SK-N-MC (cell line): ENCODE measurements at regions not wholly inside any gene's neighbourhood (a gene's known extent, or its start where the extent isn't known, plus 50 kb on each side); places are given as distances from the start of the nearest gene placed in this dataset.

Experiments
- DNase-seq: peaks from one replicate; pipeline ENCODE4 v3.0.0-alpha.2; 2011; ENCODE audit warnings: low read depth, low spot score
- H3K27ac ChIP-seq: fragments of 200-600 bp; sonication (generic); 2 replicates; pipeline ENCODE4 v1.5.1; 2016; ENCODE audit warnings: mixed run types
- H3K36me3 ChIP-seq: fragments of 200-600 bp; sonication (generic); 2 replicates; pipeline ENCODE4 v1.6.1; 2017; ENCODE audit warnings: antibody characterized with exemption, low read length, mixed read lengths; ENCODE audit not compliant: insufficient read depth
- H3K4me3 ChIP-seq: fragments of 200-600 bp; sonication (generic); 2 replicates; pipeline ENCODE4 v1.5.1; 2016
- H3K9ac ChIP-seq: fragments of 200-600 bp; sonication (generic); 2 replicates; pipeline ENCODE4 v1.8.0; 2017; ENCODE audit warnings: mixed run types, mixed read lengths; ENCODE audit not compliant: insufficient read length
- H3K9me3 ChIP-seq: fragments of 200-600 bp; sonication (generic); 2 replicates; pipeline ENCODE4 v1.6.1; 2017; ENCODE audit warnings: low read depth, mild to moderate bottlenecking, antibody characterized with exemption, low read length, moderate library complexity, mixed read lengths
- EZH2 ChIP-seq: fragments of 200-600 bp; sonication (generic); IDR thresholded peaks from one replicate; pipeline ENCODE4 v1.6.1; 2017; ENCODE audit warnings: antibody characterized with exemption
- FOXP2 ChIP-seq: optimal IDR thresholded peaks from 2 replicates; pipeline ENCODE3; 2011; ENCODE audit warnings: mild to moderate bottlenecking, moderate library complexity; ENCODE audit not compliant: insufficient read depth; ENCODE audit errors: extremely low read length, control extremely low read depth
- POLR2AphosphoS5 ChIP-seq: IDR thresholded peaks from 2 replicates; pipeline ENCODE4 v1.6.1; 2012; ENCODE audit warnings: mild to moderate bottlenecking, low read depth, low read length, borderline replicate concordance

- Histone ChIP-seq H3K9ac (no peak overlapping the region), H3K36me3 (no peaks in the 10 kb centered on the region), H3K9me3 (no peaks in the 10 kb centered on the region), H3K4me3 (no peak overlapping the region), H3K27ac (no peak overlapping the region)
- no peak for DNase-seq
- TF ChIP-seq EZH2 (no peak), FOXP2 (no peak), POLR2AphosphoS5 (no peak)
Observed at GRCh38 chr19:31181535-31181934, 167.7 kb downstream of the TSHZ3 start.

DNA sequence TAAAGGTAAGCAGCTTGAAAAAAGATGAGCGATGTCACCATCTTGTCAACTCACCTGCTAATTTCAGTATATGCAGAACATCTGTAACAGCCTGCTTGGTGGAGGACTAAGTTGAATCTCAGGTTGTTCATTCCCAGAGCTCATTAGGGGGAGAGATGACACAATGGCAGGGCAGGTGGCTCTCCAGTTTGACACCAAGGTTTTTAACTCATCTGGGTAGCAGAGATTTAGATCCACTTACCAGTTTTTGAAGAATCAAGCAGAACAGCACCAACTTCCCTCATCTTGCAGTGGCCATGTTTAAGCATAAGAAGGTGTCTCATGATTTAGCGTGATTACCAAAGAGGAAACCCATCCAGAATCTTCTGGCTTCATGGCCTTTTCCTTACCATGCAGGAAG, 168.3 kb downstream of the TSHZ3 start:
- H3K4me3 ChIP-seq = no peak overlapping the region
- DNase-seq = no peak
- no peak overlapping the region for H3K27ac ChIP-seq
- H3K36me3 ChIP-seq = no peaks in the 10 kb centered on the region
- H3K9ac ChIP-seq = no peak overlapping the region
- TF ChIP-seq POLR2AphosphoS5 (no peak), FOXP2 (no peak), EZH2 (no peak)
- no peaks in the 10 kb centered on the region for H3K9me3 ChIP-seq

- no peak for TF ChIP-seq POLR2AphosphoS5
- TF ChIP-seq EZH2 = no peak
- no peak for TF ChIP-seq FOXP2
- H3K4me3 ChIP-seq = no peak overlapping the region
- no peaks in the 10 kb centered on the region for H3K36me3 ChIP-seq
- H3K9me3 ChIP-seq = no peaks in the 10 kb centered on the region
- H3K27ac ChIP-seq = no peak overlapping the region
- no peak overlapping the region for H3K9ac ChIP-seq
- DNase-seq = no peak
Observed at GRCh38 chr19:31179471-31179852, 169.8 kb downstream of the TSHZ3 start.

- DNase-seq = no peak
- Histone ChIP-seq H3K9ac (no peak overlapping the region), H3K4me3 (no peak overlapping the region), H3K9me3 (no peaks in the 10 kb centered on the region), H3K27ac (no peak overlapping the region), H3K36me3 (no peaks in the 10 kb centered on the region)
- TF ChIP-seq EZH2 = no peak
- no peak for TF ChIP-seq FOXP2
- TF ChIP-seq POLR2AphosphoS5 = no peak
Observed at GRCh38 chr19:31178833-31179470, 170.3 kb downstream of the TSHZ3 start.

DNA sequence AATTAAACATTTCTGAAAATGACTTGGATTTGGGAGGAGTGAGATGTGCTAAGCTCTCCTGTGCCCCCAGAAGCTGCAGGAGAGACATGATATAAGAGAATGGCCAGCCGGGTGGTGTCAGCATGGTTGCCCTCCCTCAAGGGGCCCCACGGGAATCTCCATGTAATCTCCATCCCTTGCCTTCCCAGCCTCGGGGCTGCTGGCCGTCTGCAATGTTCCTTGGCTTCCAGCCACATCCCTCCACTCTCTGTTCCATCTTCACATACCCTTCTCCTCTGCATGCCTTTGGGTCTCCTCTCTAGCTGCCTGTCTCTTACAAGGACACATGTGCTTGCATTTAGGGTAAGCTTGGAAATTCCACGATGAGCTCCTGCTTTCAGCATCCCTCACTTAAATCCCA, 172.0 kb downstream of the TSHZ3 start:
- TF ChIP-seq FOXP2 = no peak
- no peak for TF ChIP-seq POLR2AphosphoS5
- no peak for TF ChIP-seq EZH2
- DNase-seq = no peak
- Histone ChIP-seq H3K9me3 (no peaks in the 10 kb centered on the region), H3K9ac (no peak overlapping the region), H3K4me3 (no peak overlapping the region), H3K27ac (no peak overlapping the region), H3K36me3 (no peaks in the 10 kb centered on the region)

- no peaks in the 10 kb centered on the region for H3K36me3 ChIP-seq
- H3K27ac ChIP-seq = no peak overlapping the region
- no peaks in the 10 kb centered on the region for H3K9me3 ChIP-seq
- H3K9ac ChIP-seq = no peak overlapping the region
- TF ChIP-seq POLR2AphosphoS5 (no peak), FOXP2 (no peak), EZH2 (no peak)
- DNase-seq = no peak
- no peak overlapping the region for H3K4me3 ChIP-seq
Observed at GRCh38 chr19:31175564-31176348, 173.5 kb downstream of the TSHZ3 start.

- Histone ChIP-seq H3K9ac (no peak overlapping the region), H3K4me3 (no peak overlapping the region), H3K36me3 (no peaks in the 10 kb centered on the region), H3K27ac (no peak overlapping the region), H3K9me3 (no peaks in the 10 kb centered on the region)
- DNase-seq = no peak
- TF ChIP-seq FOXP2 (no peak), POLR2AphosphoS5 (no peak), EZH2 (no peak)
Observed at GRCh38 chr19:31174948-31175347, 174.3 kb downstream of the TSHZ3 start.

DNA sequence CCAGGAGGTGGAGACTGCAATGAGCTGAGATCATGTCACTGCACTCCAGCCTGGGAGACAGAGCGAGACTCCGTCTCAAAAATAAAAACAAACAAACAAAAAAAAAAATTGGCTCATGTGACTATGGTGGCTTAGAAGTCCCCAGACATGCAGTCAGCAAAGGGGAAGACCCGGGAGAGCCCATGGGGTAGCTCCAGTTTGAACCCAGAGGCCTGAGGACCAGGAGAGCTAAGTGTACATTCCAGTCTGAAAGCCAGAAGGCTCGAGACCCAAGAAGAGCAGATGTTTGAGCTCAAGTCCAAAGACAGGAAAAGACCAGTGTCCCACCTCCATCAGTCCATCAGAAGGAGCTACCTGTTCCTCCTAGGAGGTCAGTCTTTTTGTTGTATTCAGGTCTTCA, 175.2 kb downstream of the TSHZ3 start:
- Histone ChIP-seq H3K27ac (no peak overlapping the region), H3K4me3 (no peak overlapping the region), H3K36me3 (no peaks in the 10 kb centered on the region), H3K9me3 (no peaks in the 10 kb centered on the region), H3K9ac (no peak overlapping the region)
- no peak for TF ChIP-seq FOXP2
- DNase-seq = no peak
